NCI-H526 treated with DMSO at 0.1 percent for 48 hours (cell line): ENCODE measurements at regions not wholly inside any gene's neighbourhood (a gene's known extent, or its start where the extent isn't known, plus 50 kb on each side); places are given as distances from the start of the nearest gene placed in this dataset.
"Not testable (repeated sequence)": the region's sequence is repeated elsewhere in the genome, so short reads cannot be mapped to it uniquely, and the experiment has no call there.

Experiments
- DNase-seq: peaks from one replicate; lab custom pipeline; 2025; lab: John Stamatoyannopoulos, UW

DNA sequence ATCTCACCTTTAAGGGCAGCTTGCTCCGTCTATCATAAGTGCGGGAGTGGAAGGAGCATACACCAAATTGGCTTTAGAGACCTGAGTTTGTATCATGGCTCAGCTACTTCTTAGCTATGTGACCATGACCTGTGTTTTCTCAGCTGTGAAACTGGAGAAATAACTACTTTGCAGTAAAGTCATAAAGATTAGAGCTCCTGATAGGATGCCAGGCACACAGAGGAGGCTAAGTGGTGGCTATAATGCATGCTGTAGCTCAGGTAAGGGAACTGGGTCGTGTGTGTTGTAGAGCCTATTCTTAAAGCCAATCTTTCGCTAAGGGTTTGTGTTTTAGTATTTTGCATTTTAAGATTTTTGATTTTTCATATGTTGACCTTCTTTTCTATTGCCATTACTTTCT, 451.5 kb upstream of the MAN1A1 start:
- no peak for DNase-seq

DNA sequence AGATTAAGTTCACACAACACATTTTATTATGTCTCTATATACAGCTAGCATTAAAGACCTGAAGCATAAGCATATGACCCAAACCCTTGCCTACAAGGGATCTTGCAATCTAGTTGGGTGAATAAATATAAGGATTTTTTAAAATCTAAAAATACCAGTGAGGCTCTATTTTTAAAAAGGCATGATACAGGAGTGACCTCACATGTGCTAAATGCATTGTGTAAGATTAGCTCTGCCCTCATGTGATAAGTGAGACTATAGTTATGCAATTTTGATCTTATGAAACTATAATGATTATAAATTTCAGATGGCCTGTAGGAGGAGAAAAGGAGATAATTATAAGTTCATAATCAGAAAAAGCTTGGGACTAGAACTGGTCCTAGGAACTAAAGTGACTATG, 451.0 kb upstream of the MAN1A1 start:
- DNase-seq = no peak

DNA sequence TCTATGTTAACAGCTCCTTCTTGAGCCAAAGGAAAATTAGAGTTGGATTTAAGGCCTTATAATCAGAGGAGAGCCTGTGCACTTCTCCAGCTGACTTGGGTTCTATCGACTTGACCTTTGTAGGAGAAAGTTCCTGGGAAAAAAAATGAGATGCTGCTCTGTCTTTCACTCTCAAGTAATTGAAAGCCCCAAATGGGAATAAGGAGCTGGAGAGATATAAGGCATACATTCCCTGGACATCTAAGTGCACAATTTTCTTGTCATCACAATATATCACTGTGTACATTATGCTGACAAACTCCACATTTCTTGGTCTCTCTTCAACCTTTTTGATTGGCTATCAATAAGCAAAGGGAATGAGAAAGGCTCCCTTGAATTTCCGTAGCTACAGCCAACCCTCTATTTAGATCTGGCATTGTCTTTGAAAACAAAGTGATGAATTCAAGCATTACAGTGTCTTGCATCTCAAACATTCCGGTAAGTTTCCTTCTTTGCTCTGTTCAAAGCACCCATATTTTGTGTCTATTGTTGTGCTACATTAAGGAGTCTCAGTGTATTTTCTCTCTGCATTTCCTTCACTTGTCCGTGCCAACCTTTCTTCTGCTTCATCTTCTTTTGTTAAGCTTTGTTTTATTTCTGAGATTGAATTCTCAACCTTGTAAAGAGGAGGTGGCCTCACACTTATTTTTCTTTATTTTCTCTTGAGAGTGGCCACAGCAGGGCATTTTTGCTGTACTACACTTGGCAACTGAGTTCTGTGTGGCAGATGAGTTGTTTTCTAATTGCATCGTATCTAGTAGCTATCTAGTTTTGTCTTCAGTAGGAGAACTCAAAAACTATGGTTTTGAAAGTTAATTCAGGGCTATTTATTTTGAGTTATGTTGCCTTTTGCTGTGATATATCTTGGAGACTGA, 450.3 kb upstream of the MAN1A1 start:
- no peak for DNase-seq

DNA sequence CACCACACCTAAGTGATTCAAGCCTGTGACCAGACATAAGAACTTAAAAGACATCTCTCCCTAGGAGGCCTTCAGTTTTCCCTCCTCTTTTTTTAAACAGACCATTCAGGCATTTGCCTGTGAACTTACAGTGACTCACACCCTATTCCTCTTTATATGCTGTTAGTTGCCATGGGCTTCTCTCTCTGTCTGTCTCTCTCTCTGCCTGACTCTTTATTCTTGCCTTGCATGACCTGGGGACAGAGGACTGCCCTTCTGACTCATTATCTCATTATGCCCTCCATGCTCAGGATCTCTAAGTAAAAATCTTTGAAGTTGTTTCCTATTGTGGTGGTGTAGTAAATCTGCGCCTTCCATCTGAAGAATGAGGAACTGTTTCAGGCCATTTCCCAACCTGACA, 442.2 kb upstream of the MAN1A1 start:
- no peak for DNase-seq

DNA sequence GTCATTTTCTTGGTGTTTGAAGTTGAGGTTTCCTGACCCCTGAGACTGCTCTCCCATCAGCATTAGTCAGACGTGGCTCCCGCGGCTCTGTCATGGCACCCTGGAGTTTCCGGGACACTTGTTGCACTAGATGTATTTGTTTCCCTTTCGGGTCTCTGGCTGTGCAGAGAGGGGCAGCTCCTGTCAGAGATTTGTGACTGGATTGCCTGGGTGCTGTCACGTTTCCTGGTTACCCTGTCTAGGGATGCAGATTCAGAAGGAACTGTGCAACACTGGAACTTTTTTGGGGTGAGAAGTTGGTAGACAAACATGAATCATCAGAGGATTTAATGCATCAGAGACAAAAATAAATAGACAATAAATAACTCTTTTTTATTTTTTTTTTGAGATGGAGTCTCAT, 431.8 kb upstream of the MAN1A1 start:
- no peak for DNase-seq

DNA sequence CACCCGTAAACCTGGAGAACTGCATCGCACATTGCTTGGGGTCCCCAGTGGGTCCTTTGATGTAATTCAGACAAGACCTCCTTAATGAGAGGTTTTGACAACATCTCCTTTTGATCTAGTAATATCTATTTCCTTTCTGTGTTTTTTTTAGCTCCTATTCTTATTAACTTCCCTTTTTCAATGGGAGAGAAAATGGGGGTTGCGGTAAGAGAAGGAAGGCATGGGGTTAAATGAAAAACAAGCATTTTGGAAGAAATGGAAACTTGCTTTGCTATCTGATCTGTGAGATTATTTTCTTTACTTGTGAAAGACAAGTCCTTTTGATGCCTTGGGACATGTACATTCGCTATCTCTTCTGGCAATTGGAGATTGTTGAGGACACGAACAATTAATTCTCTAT, 418.6 kb upstream of the MAN1A1 start:
- DNase-seq = no peak

DNA sequence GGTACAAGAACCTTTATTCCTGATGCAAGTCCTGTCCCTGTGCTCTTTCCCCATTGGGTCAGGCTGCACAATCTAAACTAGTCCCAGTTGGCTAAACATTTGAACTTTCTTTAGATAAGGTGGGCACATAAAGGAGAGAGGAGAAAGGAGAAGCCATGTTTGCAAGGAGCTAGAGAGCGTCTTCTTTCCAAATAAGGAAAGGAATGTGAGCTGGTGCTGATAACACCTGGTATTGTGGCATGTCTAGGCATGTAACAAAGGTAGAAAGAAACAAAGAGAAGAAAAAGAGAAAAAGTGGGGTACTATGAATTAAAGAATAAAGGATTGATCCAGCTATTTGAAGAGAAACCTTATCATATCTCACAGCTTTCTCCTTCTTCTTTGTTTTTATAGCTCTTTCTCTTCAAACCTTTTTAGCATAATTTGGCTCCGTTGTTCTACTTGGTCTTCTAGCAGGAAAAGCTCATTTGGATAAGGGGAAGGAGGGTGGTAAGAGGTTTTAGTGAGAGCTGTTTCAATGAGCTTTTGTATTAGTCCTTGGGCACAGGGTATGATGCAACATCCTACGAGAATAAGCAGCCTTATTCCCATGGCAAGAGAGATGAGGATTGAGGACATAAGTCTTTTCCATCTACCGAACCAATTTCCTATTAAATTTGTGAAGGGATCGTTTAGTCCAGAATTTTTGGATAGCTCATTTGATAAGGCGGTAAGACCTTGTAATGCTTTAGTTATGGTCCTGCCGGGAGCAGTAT, 415.5 kb upstream of the MAN1A1 start:
- no peak for DNase-seq

DNA sequence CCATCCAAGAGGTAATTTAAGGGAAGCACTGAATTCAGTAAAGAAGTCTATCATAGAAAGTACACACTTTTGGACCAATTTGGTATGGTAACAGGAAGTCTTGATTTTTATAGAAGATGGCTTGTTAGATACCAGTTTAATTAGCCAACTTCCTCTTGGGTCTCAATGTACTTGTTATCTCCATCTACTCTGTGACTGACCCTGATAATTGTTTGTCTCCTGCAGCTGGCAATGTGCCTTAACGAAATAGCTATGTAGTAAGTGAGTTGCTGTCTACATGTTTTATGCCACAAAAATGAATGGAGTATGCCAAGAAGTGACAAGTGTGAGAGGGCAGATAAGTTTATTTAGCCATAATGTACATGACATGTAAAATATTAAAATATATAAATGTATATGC, 410.5 kb upstream of the MAN1A1 start:
- no peak for DNase-seq

DNA sequence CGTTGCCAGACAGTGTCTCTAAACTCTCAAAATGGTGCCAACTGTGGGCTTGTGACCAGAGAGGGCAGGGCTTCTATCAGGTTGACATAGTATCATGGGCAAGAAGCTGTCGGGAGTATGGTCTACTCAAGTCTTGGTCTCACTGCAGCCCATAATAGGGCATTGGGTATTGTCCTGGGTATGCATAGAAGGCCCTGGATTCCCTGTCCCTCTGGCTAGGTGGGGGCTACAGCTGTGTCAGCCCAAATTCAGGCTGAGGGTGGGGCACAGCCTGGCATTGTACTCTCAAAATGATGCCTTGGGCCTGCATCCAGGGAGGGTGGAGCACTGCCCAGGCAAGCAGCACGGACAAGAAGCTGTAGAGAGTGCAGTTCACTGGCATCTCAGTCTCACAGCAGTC, 408.8 kb upstream of the MAN1A1 start:
- DNase-seq = no peak

DNA sequence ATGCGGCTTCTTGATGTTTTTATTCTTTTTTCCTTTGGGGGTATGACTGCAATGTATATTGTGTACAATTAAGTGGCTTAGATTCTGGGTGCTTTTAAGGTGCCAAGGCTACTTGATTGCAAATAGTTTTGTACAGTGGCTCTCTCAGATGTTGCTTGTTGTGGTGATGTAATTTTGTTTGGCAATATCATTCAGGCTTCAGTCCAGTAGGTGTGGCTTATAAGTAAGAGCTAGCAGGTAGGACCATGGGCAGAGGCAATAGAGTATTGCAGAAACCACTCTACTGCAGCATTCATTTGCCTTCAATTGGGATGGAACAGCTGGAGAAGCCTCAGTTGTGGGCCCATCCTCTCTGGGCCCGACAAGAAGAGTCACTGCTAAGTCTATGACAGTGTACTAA, 407.9 kb upstream of the MAN1A1 start:
- DNase-seq = no peak

DNA sequence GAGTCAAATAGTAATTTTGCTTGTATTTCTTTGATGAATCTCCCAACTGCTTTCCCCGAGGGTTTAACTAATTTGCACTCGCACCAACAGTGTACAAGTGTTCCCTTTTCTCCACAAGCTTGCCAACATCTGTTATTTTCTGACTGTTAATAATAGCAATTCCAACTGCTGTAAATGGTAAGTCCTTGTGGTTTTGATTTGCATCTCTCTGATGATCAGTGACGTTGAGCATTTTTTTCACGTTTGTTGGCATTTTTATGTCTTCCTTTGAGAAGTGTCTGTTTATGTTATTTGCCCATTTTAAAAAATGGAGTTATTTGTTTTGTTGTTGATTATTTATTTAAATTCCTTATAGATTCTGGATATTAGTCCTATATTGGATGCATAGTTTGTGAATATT, 399.8 kb upstream of the MAN1A1 start:
- DNase-seq = no peak

DNA sequence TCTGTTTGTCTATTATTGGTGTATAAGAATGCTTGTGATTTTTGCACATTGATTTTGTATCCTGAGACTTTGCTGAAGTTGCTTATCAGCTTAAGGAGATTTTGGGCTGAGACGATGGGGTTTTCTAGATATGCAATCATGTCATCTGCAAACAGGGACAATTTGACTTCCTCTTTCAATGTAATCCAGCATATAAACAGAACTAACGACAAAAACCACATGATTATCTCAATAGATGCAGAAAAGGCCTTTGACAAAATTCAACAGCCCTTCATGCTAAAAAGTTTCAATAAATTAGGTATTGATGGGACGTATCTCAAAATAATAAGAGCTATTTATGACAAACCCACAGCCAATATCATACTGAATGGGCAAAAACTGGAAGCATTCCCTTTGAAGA, 399.0 kb upstream of the MAN1A1 start:
- not testable (repeated sequence) for DNase-seq

DNA sequence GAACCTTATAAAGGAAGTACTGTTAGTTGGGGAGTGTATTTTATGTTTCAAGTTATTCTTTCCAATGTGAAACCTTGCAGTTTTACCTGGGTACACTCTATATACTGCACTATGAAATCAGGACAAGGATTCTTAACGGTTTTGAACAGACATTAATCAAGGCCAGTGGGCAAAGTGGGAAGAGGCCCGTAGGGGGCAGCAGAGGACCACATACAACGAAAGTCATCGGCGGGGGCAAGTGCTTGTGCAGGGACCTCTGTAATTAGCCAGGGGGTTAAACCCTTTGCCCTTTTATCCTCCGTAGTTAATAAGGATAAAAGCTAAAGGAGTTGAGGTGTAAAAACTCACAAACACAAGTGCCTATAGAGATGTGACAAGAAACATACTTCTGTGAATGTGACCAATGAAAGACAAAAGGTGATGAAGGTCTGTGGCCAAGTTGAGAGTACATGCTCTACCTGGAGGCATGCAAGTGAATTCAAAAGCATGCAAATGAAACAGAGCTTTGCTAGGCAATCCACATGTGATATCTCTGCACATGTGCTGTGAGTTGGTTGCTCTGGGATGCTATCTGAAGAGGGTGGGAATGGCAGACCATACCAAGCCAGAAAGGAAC, 392.7 kb upstream of the MAN1A1 start:
- DNase-seq = peak; percentile 66

DNA sequence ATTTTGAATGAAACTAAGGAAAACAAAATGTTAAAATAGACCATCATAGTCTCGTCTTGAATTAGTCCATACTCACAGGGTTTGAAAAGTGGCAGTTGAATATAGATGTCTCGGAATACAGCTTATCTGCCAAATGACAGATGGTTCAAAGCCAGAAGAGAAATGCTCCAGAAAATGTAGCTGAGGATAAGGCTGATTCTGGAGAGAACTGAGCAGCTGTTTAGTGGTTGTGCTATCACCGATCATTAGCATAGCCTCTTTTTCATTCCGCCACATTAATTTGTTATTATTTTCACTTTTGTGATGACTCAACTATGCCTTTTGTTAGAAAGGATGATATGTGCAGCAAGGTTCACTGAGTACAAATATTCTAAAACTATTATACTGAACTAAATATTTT, 390.2 kb upstream of the MAN1A1 start:
- DNase-seq = no peak

DNA sequence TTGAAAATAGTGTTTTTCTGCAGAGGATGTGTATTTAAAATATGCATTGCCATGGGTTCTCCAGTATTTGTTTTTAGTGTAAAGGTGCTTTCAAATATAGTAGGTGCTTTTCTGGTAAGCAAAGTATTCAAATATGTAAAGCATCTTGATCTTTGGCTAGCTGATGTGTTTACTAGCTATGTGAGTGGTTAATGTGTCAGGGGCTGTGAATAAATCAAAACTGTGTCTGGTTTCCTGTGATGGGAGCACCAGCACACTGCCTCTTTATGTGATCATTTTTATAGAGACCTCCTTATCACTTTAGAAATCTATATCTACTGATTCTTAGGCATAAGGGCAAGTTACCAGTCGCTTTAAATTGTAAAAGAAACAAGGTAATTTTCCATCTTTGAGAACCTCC, 388.9 kb upstream of the MAN1A1 start:
- peak; percentile 50 for DNase-seq

DNA sequence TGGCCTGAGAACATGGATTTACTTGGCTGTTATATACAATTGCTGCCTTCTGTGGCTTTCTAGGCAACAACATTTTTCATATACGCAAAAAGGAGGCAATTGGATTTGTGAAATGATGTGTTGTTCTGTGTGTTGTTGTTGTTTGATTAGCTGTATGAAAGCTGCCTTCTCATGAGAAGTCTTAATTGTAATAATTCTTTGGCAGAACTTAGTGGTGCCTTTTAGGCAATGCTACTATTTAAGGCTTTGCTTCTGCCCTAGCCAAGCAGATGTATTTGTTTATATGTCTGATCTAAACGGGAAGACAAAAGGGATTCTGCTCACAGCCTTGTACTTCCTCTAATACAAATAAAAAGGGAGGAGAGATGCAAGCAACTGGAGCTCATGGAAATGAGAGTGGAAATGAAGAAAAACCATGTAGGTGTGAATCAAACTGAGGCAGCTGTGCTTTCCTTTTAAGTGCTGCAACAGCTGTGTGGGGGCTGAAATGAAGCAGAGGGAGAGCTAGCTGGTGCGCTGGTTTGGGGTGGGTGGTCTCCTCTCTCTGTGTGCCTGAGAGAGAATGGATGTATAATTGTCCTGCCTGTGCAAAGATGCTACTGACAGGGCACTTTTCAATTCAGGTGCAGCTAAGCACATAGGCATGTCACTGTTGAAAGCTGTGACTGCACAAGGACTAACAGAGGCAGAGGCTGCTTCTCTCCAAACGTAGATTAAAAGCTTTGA, 386.9 kb upstream of the MAN1A1 start:
- DNase-seq = no peak

DNA sequence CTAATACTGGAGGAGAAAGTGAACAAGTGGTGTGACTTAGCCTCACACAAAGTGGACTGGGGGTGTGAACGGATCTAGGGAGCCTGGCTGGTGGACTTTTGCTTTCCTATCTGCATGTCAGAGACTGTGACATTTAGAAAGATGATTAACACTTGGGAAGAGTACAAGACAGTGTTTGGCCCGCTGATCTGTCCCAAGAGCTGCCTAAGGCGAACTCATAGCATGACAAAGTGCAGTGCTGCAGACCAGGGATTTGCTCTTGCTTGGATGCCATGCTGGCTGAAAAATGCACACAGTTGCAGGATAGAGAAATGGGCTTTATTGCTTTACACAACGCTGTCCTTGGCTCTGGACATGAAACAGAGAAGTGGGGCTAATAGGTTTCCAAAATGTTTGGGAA, 386.0 kb upstream of the MAN1A1 start:
- no peak for DNase-seq

DNA sequence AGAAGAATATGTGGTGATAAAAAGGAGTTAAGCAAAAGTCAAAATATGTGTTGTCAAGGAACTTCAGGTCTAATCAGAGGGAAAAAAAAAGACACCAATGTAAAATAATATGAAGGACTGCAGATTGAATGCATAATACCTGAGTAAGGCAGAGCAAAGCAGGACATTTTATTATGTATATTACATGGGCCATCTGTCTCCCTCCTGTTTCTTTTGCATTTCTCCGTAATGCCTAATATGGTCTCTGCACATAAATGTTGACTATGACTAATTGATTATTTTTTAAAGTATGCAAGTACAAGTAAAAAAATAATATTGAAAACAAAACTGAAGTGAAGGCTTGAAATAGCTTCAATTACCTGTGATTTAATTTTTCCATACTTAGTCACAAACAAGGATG, 384.7 kb upstream of the MAN1A1 start:
- DNase-seq = no peak

DNA sequence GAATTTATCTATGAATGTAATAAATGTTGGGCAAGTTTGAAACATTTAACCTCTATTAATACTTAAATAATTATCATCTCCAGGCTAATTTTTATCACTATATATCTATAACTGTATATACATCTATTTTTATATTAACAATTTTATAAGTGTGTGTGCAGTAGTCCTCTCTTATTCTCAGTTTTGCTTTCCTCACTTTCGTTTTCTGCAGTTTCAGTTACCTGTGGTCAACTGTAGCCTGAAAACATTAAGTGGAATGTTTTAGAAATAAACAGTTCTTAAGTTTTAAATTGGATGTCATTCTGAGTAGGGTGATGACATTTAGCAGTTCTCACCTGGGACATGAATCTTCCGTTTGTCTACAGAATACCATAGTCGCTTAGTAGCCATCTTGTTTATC, 379.4 kb upstream of the MAN1A1 start:
- no peak for DNase-seq

DNA sequence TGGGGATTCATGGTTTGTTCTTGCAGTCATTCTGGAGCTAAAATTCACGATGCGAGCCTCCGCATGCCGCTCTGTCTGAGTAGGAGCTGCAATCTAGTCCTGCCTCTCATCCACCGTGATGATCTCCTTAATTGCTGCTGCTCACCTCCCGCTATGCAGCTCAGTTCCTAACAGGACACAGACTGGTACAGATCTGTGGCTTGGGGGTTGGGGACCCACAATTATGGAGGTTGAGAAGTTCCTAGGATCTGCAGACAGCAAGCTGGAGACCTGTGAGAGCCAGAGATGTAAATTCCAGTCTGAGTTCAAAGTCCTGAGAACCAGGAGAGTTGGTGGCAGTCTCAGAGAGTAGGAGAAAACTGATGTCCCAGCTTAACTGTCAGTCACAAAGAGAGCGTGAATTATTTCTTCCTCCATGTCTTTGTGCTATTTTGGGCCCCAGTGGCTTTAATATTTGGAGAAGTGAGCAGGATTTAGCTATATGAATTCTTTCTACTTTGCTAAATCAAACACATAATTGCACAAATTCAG, 378.7 kb upstream of the MAN1A1 start:
- no peak for DNase-seq

DNA sequence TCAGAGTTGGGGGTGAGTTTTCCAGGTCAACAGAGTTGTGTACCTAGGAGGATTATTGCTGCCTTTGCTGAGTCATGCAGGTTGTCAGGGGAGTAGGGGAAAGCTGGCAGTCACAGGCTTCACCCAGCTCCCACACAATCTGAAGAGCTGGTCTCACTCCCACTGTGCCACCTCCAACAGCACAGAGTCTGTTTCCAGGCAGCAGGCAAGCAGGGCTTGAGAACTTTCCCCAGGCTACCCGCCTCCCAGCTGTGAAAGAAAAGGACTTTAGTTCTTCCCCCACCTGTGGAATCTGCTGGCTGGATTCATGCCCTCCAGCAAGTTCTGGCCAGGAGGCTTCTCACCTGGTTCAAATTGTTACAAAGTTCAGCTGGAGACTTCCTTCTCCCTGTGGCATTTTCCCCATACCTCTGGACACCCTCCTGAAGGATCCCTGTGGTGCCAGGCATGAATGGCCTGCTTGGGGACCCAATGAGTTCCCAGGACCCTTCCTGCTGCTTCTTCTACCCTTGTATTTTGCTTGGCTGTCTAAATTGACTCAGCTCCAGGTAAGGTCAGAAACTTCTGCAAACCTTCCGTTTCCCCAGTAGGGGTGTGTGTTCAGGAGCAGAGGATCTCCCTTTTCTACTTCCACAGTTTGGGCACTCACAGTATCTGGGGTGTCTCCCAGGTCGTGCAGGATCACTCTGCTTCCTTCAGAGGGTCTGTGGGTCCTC, 378.1 kb upstream of the MAN1A1 start:
- no peak for DNase-seq
